ENCODE measurements at regions not wholly inside any gene's neighbourhood (a gene's known extent, or its start where the extent isn't known, plus 50 kb on each side); places are given as distances from the start of the nearest gene placed in this dataset.

DNA sequence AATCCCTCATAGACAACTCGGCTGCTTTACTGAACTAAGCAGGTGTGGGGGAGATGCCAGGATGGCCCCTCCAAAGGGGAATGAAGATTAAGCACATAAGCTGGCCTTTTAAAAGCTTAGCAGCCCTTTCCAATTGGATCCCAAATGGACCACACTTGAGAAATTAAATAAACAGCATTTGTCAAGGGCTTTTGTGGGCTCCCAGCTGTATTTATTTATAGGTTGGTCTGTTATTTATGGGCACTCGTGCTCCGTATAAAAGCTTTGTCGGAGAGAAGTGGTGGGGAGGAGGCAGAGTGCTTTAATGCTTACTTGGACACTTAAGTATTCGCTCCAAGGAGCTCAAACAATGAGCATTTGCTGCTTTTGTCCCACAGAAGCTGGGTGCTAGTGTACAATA lies 580.2 kb downstream of the MED13L start:
- TF ChIP-seq EGR1 (IDR thresholded peaks at IDR 0.05; ENCODE audit: low read depth in 2 of 2) = no peak
- TF ChIP-seq CTCF (IDR thresholded peaks at IDR 0.05; ENCODE audit: low read depth, low read length, missing input control) = no peak
- no peak for TF ChIP-seq ATF3 (IDR thresholded peaks at IDR 0.05)
- no peak for TF ChIP-seq SP1 (IDR thresholded peaks at IDR 0.05)
- no peak for TF ChIP-seq NR2F2 (IDR thresholded peaks at IDR 0.05)
- TF ChIP-seq, protein P1, sequence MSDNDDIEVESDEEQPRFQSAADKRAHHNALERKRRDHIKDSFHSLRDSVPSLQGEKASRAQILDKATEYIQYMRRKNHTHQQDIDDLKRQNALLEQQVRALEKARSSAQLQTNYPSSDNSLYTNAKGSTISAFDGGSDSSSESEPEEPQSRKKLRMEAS (IDR thresholded peaks at IDR 0.05) = no peak
- no peak for TF ChIP-seq RAD21 (IDR thresholded peaks at IDR 0.05)
- TF ChIP-seq HNF4A (conservative IDR thresholded peaks at IDR 0.05) = no peak
- TF ChIP-seq ZBTB33 (IDR thresholded peaks at IDR 0.05) = no peak
- no peak for TF ChIP-seq GABPA (IDR thresholded peaks at IDR 0.05 in 1 of 2, conservative IDR thresholded peaks at IDR 0.05 in 1 of 2)
- TF ChIP-seq FOXA1 (IDR thresholded peaks at IDR 0.05) = no peak
- TF ChIP-seq, protein P2, sequence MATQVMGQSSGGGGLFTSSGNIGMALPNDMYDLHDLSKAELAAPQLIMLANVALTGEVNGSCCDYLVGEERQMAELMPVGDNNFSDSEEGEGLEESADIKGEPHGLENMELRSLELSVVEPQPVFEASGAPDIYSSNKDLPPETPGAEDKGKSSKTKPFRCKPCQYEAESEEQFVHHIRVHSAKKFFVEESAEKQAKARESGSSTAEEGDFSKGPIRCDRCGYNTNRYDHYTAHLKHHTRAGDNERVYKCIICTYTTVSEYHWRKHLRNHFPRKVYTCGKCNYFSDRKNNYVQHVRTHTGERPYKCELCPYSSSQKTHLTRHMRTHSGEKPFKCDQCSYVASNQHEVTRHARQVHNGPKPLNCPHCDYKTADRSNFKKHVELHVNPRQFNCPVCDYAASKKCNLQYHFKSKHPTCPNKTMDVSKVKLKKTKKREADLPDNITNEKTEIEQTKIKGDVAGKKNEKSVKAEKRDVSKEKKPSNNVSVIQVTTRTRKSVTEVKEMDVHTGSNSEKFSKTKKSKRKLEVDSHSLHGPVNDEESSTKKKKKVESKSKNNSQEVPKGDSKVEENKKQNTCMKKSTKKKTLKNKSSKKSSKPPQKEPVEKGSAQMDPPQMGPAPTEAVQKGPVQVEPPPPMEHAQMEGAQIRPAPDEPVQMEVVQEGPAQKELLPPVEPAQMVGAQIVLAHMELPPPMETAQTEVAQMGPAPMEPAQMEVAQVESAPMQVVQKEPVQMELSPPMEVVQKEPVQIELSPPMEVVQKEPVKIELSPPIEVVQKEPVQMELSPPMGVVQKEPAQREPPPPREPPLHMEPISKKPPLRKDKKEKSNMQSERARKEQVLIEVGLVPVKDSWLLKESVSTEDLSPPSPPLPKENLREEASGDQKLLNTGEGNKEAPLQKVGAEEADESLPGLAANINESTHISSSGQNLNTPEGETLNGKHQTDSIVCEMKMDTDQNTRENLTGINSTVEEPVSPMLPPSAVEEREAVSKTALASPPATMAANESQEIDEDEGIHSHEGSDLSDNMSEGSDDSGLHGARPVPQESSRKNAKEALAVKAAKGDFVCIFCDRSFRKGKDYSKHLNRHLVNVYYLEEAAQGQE (IDR thresholded peaks at IDR 0.05) = no peak
- TF ChIP-seq TAF1 (conservative IDR thresholded peaks at IDR 0.05) = no peak
- no peak for TF ChIP-seq YY1 (IDR thresholded peaks at IDR 0.05)
- no peak for TF ChIP-seq HNF4G (IDR thresholded peaks at IDR 0.05)
- TF ChIP-seq FOXA2 (IDR thresholded peaks at IDR 0.05) = no peak
- no peak for TF ChIP-seq JUND (IDR thresholded peaks at IDR 0.05)
- Histone ChIP-seq H3K4me1 (ENCODE audit: control insufficient read depth in 4 of 4, insufficient read depth in 4 of 4, low read length in 3 of 4) (no peaks in the 10 kb centered on the region), H3K9me3 (ENCODE audit: control insufficient read depth in 4 of 4, low read length in 3 of 4) (no peaks in the 10 kb centered on the region), H3K27me3 (ENCODE audit: control insufficient read depth in 4 of 4, insufficient read depth in 4 of 4, low read length in 3 of 4) (peaks cover 0 to 6% (median 0%) of the 10 kb centered on the region in 4 donors), H3K4me3 (ENCODE audit: low read depth in 1 of 3, low read length in 3 of 3) (no peak overlapping the region), H3K36me3 (ENCODE audit: control insufficient read depth in 4 of 4, insufficient read depth in 3 of 4, low read depth in 1 of 4, low read length in 3 of 4) (no peaks in the 10 kb centered on the region), H3K27ac (ENCODE audit: low read depth in 1 of 2, low read length in 2 of 2) (no peak overlapping the region), H3K9ac (ENCODE audit: low read depth in 1 of 2, low read length in 2 of 2) (no peak overlapping the region)
- no peak for DNase-seq (ENCODE audit: low spot score)
- WGBS = 63% methylated on average over 5 of the region's 5 CpGs

- WGBS = 80% methylated on average over 3 of the region's 3 CpGs
- H3K4me1 ChIP-seq (ENCODE audit: control insufficient read depth in 4 of 4, insufficient read depth in 4 of 4, low read length in 3 of 4) = no peaks in the 10 kb centered on the region
- no peak overlapping the region for H3K9ac ChIP-seq (ENCODE audit: low read depth in 1 of 2, low read length in 2 of 2)
- no peaks in the 10 kb centered on the region for H3K36me3 ChIP-seq (ENCODE audit: control insufficient read depth in 4 of 4, insufficient read depth in 3 of 4, low read depth in 1 of 4, low read length in 3 of 4)
- DNase-seq (ENCODE audit: low spot score) = no peak
- peaks cover 0 to under 1% (median 0%) of the 10 kb centered on the region in 4 donors for H3K27me3 ChIP-seq (ENCODE audit: control insufficient read depth in 4 of 4, insufficient read depth in 4 of 4, low read length in 3 of 4)
- H3K27ac ChIP-seq (ENCODE audit: low read depth in 1 of 2, low read length in 2 of 2) = no peak overlapping the region
- no peak overlapping the region for H3K4me3 ChIP-seq (ENCODE audit: low read depth in 1 of 3, low read length in 3 of 3)
- no peaks in the 10 kb centered on the region for H3K9me3 ChIP-seq (ENCODE audit: control insufficient read depth in 4 of 4, low read length in 3 of 4)
- TF ChIP-seq CTCF (IDR thresholded peaks at IDR 0.05; ENCODE audit: low read depth, low read length, missing input control) (no peak), JUND (IDR thresholded peaks at IDR 0.05) (no peak), RAD21 (IDR thresholded peaks at IDR 0.05) (no peak), SP1 (IDR thresholded peaks at IDR 0.05) (no peak), HNF4G (IDR thresholded peaks at IDR 0.05) (no peak), TAF1 (conservative IDR thresholded peaks at IDR 0.05) (no peak), ZBTB33 (IDR thresholded peaks at IDR 0.05) (no peak), GABPA (IDR thresholded peaks at IDR 0.05 in 1 of 2, conservative IDR thresholded peaks at IDR 0.05 in 1 of 2) (no peak), ATF3 (IDR thresholded peaks at IDR 0.05) (no peak), FOXA1 (IDR thresholded peaks at IDR 0.05) (no peak), HNF4A (conservative IDR thresholded peaks at IDR 0.05) (no peak), FOXA2 (IDR thresholded peaks at IDR 0.05) (no peak), EGR1 (IDR thresholded peaks at IDR 0.05; ENCODE audit: low read depth in 2 of 2) (no peak)
Observed at GRCh38 chr12:115694564-115694963, 582.9 kb downstream of the MED13L start.

Measured in liver (tissue), 8 donors.